ENCODE measurements at regions not wholly inside any gene's neighbourhood (a gene's known extent, or its start where the extent isn't known, plus 50 kb on each side); places are given as distances from the start of the nearest gene placed in this dataset.

DNA sequence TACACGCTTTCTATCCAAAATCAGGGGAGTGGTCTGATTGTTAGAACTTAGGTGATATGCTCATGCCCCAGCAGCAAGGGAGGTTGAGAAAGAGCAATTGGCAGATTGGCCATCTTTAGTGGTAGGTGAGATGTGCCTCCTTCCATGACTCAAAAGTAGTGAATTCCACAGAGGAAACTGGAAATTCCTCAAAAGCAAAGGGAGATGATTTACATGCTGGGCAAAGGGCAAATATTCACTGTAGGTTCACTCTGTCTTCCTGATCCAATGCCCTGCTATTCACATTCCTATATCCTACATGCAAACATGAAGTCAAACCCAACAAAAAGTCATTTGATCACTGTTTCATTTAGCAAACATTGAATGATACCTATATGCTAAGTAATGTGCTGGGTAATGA, 130.1 kb upstream of the ZNF608 start:
- TF ChIP-seq CTCF (IDR thresholded peaks at IDR 0.05) = no peak
- TF ChIP-seq POLR2A (IDR thresholded peaks at IDR 0.05) = no peak
- no peak for DNase-seq (ENCODE audit: low spot score in 2 of 2)
- H3K4me3 ChIP-seq (ENCODE audit: low read depth, poor library complexity, severe bottlenecking) = no peak overlapping the region
- WGBS, 2 donors = 100% methylated on average over 1 of the region's 1 CpG
- intact Hi-C loops (cut with DNase I; ENCODE audit: low total_unique reads) = loop anchor here (10.0 kb wide), 1 partner anchor 138 kb away; no protein-coding TSS in a partner anchor

DNA sequence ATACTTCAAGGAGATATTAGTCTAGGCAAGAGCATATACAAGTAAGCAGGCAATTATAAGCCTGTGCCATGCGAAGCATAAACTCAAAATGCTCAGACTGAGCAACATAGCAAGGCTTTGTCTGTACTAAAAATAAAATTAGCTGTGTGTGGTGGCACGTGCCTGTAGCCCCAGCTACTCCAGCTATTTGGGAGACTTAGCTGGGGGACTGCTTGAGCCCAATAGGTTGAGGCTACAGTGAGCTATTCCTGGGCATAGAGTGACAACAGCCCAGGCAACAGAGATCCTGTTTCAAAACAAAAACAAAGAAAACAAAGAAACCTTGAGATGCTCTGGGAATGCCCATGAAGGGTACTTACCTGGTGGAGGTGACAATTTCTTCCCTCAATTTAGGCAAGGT, 130.5 kb upstream of the ZNF608 start:
- no peak overlapping the region for H3K4me3 ChIP-seq (ENCODE audit: low read depth, poor library complexity, severe bottlenecking)
- TF ChIP-seq POLR2A (IDR thresholded peaks at IDR 0.05) (no peak), CTCF (IDR thresholded peaks at IDR 0.05) (no peak)
- DNase-seq (ENCODE audit: low spot score in 2 of 2) = no peak
- intact Hi-C loops (cut with DNase I; ENCODE audit: low total_unique reads) = loop anchor here (10.0 kb wide), 1 partner anchor 138 kb away; no protein-coding TSS in a partner anchor
- 91 to 98% methylated on average over 2 of the region's 2 CpGs for WGBS, 2 donors

GRCh38 chr5:124877501-124878146, 131.2 kb upstream of the ZNF608 start:
- DNase-seq (ENCODE audit: low spot score in 2 of 2) = no peak
- WGBS, 2 donors = 96 to 97% methylated on average over 7 of the region's 7 CpGs
- H3K4me3 ChIP-seq (ENCODE audit: low read depth, poor library complexity, severe bottlenecking) = no peak overlapping the region
- TF ChIP-seq POLR2A (IDR thresholded peaks at IDR 0.05) (no peak), CTCF (IDR thresholded peaks at IDR 0.05) (no peak)
- intact Hi-C loops (cut with DNase I; ENCODE audit: low total_unique reads) = loop anchor here (10.0 kb wide), 1 partner anchor 137 kb away; no protein-coding TSS in a partner anchor

GRCh38 chr5:124878583-124879342, 132.3 kb upstream of the ZNF608 start:
- no peak for DNase-seq (ENCODE audit: low spot score in 2 of 2)
- intact Hi-C loops (cut with DNase I; ENCODE audit: low total_unique reads) = loop anchor here (10.0 kb wide), 1 partner anchor 136 kb away; no protein-coding TSS in a partner anchor
- no peak for TF ChIP-seq POLR2A (IDR thresholded peaks at IDR 0.05)
- no peak for TF ChIP-seq CTCF (IDR thresholded peaks at IDR 0.05)
- WGBS, 2 donors = 77 to 95% methylated on average over 5 of the region's 5 CpGs
- no peak overlapping the region for H3K4me3 ChIP-seq (ENCODE audit: low read depth, poor library complexity, severe bottlenecking)

DNA sequence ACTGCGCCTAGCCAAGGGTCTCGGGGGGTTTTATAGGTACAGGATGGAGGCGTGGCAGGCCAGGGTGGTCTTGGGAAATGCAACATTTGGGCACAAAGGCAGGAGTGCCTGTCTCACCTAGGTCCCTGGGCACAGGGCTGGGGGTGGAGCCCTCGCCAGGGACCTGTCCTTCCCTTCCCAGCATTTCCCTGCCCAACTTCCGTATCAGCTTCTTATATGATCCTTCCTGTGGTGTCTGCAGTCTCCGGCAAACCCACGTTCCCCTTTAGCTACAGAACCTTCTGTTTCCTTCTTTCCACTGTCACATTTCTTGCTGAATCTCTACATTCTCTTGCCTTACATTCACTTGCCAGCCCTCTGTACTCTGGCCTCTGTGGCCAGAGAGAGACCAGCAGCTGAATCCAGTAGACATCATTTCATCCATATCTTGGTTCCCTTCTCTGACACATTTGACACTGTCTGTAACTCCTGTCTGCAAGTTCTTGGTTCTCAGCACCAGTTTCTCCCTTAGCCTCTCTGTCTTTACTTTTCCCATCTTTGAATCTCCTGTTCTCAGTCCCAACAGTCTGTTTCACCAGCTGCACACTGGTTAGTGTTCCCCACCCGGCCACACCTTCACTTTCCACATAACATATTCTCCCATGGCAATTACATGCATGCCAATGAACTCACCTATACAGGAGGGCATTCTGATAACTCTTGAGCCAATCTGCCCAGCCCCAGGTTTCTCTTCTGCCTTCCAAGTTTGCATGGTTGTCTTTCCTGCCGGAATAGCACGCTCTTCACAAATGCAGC, 134.7 kb upstream of the ZNF608 start:
- TF ChIP-seq POLR2A (IDR thresholded peaks at IDR 0.05) (no peak), CTCF (IDR thresholded peaks at IDR 0.05) (no peak)

More for the DNA sequence above, 134.7 kb upstream of the ZNF608 start:
- intact Hi-C loops (cut with DNase I; ENCODE audit: low total_unique reads) = no loop called here
- no peak overlapping the region for H3K4me3 ChIP-seq (ENCODE audit: low read depth, poor library complexity, severe bottlenecking)
- WGBS, 2 donors = 89 to 94% methylated on average over 10 of the region's 10 CpGs
- DNase-seq (ENCODE audit: low spot score in 2 of 2) = no peak

Measured in lower leg skin (tissue), 4 donors.